OCI-LY1 (cell line): ENCODE measurements at regions not wholly inside any gene's neighbourhood (a gene's known extent, or its start where the extent isn't known, plus 50 kb on each side); places are given as distances from the start of the nearest gene placed in this dataset.

Experiments used
- H2AFZ ChIP-seq: fragments of 200-600 bp; sonication (generic), shearing (Covaris generic); 2 replicates; pipeline ENCODE4 v1.6.0; 2014; ENCODE audit warnings: antibody characterized with exemption, mild to moderate bottlenecking, low read length
- H3F3A ChIP-seq: fragments of 200-600 bp; sonication (generic), shearing (Covaris generic); 2 replicates; pipeline ENCODE4 v1.6.0; 2014; ENCODE audit warnings: mild to moderate bottlenecking, antibody characterized with exemption, low read length, moderate library complexity; ENCODE audit not compliant: insufficient read depth
- H3K27ac ChIP-seq: fragments of 200-600 bp; sonication (generic); 2 replicates; pipeline ENCODE4 v1.5.1; 2014; ENCODE audit warnings: low read length, mixed run types, mild to moderate bottlenecking, low read depth; ENCODE audit not compliant: poor library complexity, severe bottlenecking
- H3K27me3 ChIP-seq: fragments of 200-600 bp; sonication (generic); 2 replicates; pipeline ENCODE4 v1.6.0; 2014; ENCODE audit warnings: antibody characterized with exemption, mild to moderate bottlenecking, low read length, moderate library complexity; ENCODE audit not compliant: insufficient read depth
- H3K36me3 ChIP-seq: fragments of 200-600 bp; sonication (generic); 2 replicates; pipeline ENCODE4 v1.6.1; 2014; ENCODE audit warnings: mild to moderate bottlenecking, antibody characterized with exemption, low read length, moderate library complexity, mixed read lengths; ENCODE audit not compliant: insufficient read depth
- H3K4me1 ChIP-seq: fragments of 200-600 bp; sonication (generic); 2 replicates; pipeline ENCODE4 v1.5.1; 2014; ENCODE audit warnings: mild to moderate bottlenecking, low read length, moderate library complexity; ENCODE audit not compliant: insufficient read depth, severe bottlenecking
- H3K4me2 ChIP-seq: fragments of 200-600 bp; sonication (generic), shearing (Covaris generic); 2 replicates; pipeline ENCODE4 v1.6.1; 2014; ENCODE audit warnings: low read length
- H3K4me3 ChIP-seq: fragments of 200-600 bp; sonication (generic); 2 replicates; pipeline ENCODE4 v1.5.1; 2014; ENCODE audit warnings: low read length, low read depth, mild to moderate bottlenecking, mixed read lengths; ENCODE audit not compliant: poor library complexity, severe bottlenecking
- H3K79me2 ChIP-seq: fragments of 200-600 bp; shearing (Covaris generic); 2 replicates; pipeline ENCODE4 v1.6.1; 2016; ENCODE audit warnings: mixed run types, low read length, mixed read lengths; ENCODE audit not compliant: insufficient read depth
- H3K9ac ChIP-seq: fragments of 200-600 bp; sonication (generic), shearing (Covaris generic); 2 replicates; pipeline ENCODE4 v1.6.1; 2014; ENCODE audit warnings: mild to moderate bottlenecking, low read length, mixed read lengths
- H3K9me2 ChIP-seq: fragments of 200-600 bp; sonication (generic), shearing (Covaris generic); 2 replicates; pipeline ENCODE4 v1.6.1; 2014; ENCODE audit warnings: low read depth, mild to moderate bottlenecking, low read length, mixed read lengths
- H3K9me3 ChIP-seq: fragments of 200-600 bp; shearing (Covaris generic); 2 replicates; pipeline ENCODE4 v1.6.1; 2014; ENCODE audit warnings: low read length, mixed read lengths
- H4K20me1 ChIP-seq: fragments of 200-600 bp; sonication (generic), shearing (Covaris generic); 2 replicates; pipeline ENCODE4 v1.6.0; 2016; ENCODE audit warnings: mild to moderate bottlenecking, low read length; ENCODE audit not compliant: insufficient read depth
- EZH2 ChIP-seq: fragments of 200-600 bp; sonication (generic), shearing (Covaris generic); IDR thresholded peaks from 2 replicates; pipeline ENCODE4 v1.8.0; 2017; ENCODE audit warnings: borderline replicate concordance, mixed run types, mild to moderate bottlenecking, antibody characterized with exemption, low read length, moderate library complexity, mixed read lengths
- TF ChIP-seq, protein P1 (sequence below): fragments of 200-600 bp; sonication (generic), shearing (Covaris generic); IDR thresholded peaks from 2 replicates; pipeline ENCODE4 v1.5.1; 2017; ENCODE audit warnings: mild to moderate bottlenecking, antibody characterized with exemption, low read length, moderate library complexity, mixed read lengths

DNA sequence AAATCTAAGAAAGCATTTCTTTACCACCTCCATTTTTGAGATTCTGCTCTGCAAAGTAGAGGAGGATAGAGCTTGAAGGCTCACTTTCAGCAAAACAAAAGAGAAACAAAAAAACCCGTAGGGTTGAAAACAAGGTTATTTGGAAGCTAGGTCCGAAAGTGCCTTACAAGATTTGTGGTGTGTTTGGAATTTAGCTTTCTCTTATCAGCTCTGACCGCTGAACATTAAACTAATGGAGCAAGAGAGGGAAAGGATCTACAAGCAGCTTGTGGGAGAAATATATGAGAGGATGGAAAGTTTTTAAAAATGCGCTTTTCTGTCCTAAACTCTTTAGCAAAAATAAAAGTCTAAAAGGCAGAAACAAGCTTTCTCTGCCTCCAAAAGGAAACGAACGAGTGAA, 545.5 kb downstream of the NTRK3 start:
- H3K4me1 ChIP-seq = no peaks in the 10 kb centered on the region
- H3K27ac ChIP-seq = no peak overlapping the region
- no peaks in the 10 kb centered on the region for H4K20me1 ChIP-seq
- H2AFZ ChIP-seq = no peak overlapping the region
- H3K9ac ChIP-seq = no peak overlapping the region
- no peaks in the 10 kb centered on the region for H3F3A ChIP-seq
- H3K79me2 ChIP-seq = no peaks in the 10 kb centered on the region
- no peak for TF ChIP-seq EZH2
- TF ChIP-seq, protein P1, sequence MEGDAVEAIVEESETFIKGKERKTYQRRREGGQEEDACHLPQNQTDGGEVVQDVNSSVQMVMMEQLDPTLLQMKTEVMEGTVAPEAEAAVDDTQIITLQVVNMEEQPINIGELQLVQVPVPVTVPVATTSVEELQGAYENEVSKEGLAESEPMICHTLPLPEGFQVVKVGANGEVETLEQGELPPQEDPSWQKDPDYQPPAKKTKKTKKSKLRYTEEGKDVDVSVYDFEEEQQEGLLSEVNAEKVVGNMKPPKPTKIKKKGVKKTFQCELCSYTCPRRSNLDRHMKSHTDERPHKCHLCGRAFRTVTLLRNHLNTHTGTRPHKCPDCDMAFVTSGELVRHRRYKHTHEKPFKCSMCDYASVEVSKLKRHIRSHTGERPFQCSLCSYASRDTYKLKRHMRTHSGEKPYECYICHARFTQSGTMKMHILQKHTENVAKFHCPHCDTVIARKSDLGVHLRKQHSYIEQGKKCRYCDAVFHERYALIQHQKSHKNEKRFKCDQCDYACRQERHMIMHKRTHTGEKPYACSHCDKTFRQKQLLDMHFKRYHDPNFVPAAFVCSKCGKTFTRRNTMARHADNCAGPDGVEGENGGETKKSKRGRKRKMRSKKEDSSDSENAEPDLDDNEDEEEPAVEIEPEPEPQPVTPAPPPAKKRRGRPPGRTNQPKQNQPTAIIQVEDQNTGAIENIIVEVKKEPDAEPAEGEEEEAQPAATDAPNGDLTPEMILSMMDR = no peak
- no peaks in the 10 kb centered on the region for H3K36me3 ChIP-seq
- no peaks in the 10 kb centered on the region for H3K9me3 ChIP-seq
- no peak overlapping the region for H3K4me3 ChIP-seq
- no peaks in the 10 kb centered on the region for H3K9me2 ChIP-seq
- no peak overlapping the region for H3K4me2 ChIP-seq
- H3K27me3 ChIP-seq = no peaks in the 10 kb centered on the region

DNA sequence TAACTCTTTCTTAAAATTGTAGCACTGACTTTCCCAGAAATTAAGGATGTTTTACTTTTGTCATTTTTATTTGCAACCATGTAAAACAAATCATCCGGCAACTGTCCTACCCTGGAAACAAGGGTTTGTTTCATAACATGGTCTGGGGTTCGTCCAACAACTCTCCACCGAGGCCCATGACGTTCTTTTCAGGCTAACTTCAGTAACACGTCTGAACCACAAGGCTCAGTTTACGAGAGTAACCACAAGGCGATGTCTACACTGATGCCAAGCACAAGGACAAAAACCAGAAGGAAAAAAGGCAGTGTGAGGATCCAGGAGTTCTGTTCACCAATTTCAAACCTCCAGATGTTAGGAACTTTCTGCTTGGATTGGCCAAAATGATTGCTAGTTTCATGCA, 546.1 kb downstream of the NTRK3 start:
- no peak overlapping the region for H3K4me3 ChIP-seq
- no peaks in the 10 kb centered on the region for H3K4me1 ChIP-seq
- no peak overlapping the region for H2AFZ ChIP-seq
- no peaks in the 10 kb centered on the region for H3K36me3 ChIP-seq
- H3K9me2 ChIP-seq = no peaks in the 10 kb centered on the region
- no peaks in the 10 kb centered on the region for H3K27me3 ChIP-seq
- no peaks in the 10 kb centered on the region for H3F3A ChIP-seq
- no peaks in the 10 kb centered on the region for H4K20me1 ChIP-seq
- no peak for TF ChIP-seq EZH2
- TF ChIP-seq, protein P1 = no peak
- no peak overlapping the region for H3K4me2 ChIP-seq
- H3K9me3 ChIP-seq = no peaks in the 10 kb centered on the region
- H3K79me2 ChIP-seq = no peaks in the 10 kb centered on the region
- H3K27ac ChIP-seq = no peak overlapping the region
- H3K9ac ChIP-seq = no peak overlapping the region

DNA sequence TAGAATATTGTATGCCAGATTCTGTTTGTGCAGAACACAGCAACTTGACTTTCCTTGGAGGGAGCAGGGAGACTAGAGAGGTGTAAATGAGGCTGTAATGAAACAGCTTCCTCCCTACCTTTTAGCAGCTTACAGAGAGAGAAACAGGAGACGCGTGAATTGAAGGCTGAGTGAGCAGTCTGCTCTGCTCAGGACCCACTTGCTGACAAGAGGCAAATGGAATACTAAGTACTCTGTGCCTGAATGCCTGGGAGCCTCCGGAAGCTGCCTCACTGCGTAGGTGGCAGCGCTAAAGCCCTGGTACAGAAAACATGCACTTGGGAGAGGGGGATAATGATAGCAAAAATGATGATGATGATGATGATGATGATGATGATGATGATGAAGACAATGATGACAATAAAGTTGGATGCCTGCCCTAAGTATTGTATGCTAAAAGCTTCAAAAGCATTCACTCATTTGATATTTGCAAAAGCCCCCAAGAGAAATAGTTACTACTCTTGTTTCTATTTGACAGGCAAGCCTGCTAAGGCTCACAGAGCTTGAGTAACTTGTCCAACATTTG, 548.9 kb downstream of the NTRK3 start:
- no peaks in the 10 kb centered on the region for H3F3A ChIP-seq
- H3K79me2 ChIP-seq = no peaks in the 10 kb centered on the region
- no peaks in the 10 kb centered on the region for H3K27me3 ChIP-seq
- no peaks in the 10 kb centered on the region for H3K36me3 ChIP-seq
- no peaks in the 10 kb centered on the region for H4K20me1 ChIP-seq
- no peaks in the 10 kb centered on the region for H3K9me3 ChIP-seq
- no peak overlapping the region for H3K4me3 ChIP-seq
- H3K27ac ChIP-seq = no peak overlapping the region
- TF ChIP-seq, protein P1 = no peak
- no peak for TF ChIP-seq EZH2
- H3K9me2 ChIP-seq = no peaks in the 10 kb centered on the region
- no peak overlapping the region for H3K4me2 ChIP-seq
- H3K9ac ChIP-seq = no peak overlapping the region
- no peaks in the 10 kb centered on the region for H3K4me1 ChIP-seq
- no peak overlapping the region for H2AFZ ChIP-seq
